ENCODE measurements at regions not wholly inside any gene's neighbourhood (a gene's known extent, or its start where the extent isn't known, plus 50 kb on each side); places are given as distances from the start of the nearest gene placed in this dataset.
"Not testable (repeated sequence)": the region's sequence is repeated elsewhere in the genome, so short reads cannot be mapped to it uniquely, and the experiment has no call there.

DNA sequence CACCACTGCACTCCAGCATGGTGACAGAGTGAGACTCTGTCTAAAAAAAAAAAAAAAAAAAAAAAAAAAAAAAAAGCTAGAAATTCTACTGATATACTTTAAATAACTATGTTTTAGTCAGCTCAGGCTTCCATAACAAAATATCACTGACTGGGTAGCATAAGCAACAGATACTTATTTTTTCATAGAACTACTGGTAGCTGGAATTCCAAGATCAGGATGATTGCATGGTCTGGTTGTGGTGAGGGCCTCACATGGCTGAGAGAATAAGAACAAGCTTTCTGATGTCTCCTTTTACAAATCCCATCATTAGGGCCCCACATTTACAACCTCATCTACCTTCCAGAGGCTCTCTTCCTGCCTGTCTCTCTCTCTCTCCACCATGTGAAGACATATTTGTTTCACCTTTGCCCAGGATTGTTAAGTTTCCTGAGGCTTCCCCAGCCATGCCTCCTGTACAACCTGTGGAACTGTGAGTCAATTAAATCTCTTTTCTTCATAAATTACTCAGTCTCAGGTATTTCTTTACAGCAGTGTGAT is 126.7 kb upstream of the SEMA3C start:
- Histone ChIP-seq H3K4me1 (ENCODE audit: control insufficient read depth in 4 of 4, insufficient read depth in 4 of 4, low read length in 3 of 4) (no peaks in the 10 kb centered on the region), H3K4me3 (ENCODE audit: low read depth in 1 of 3, low read length in 3 of 3) (no peak overlapping the region), H3K9me3 (ENCODE audit: control insufficient read depth in 4 of 4, low read length in 3 of 4) (peaks cover 0 to 2% (median 0%) of the 10 kb centered on the region in 4 donors), H3K27ac (ENCODE audit: low read depth in 1 of 2, low read length in 2 of 2) (no peak overlapping the region), H3K36me3 (ENCODE audit: control insufficient read depth in 4 of 4, insufficient read depth in 3 of 4, low read depth in 1 of 4, low read length in 3 of 4) (no peaks in the 10 kb centered on the region), H3K27me3 (ENCODE audit: control insufficient read depth in 4 of 4, insufficient read depth in 4 of 4, low read length in 3 of 4) (no peaks in the 10 kb centered on the region), H3K9ac (ENCODE audit: low read depth in 1 of 2, low read length in 2 of 2) (no peak overlapping the region)
- TF ChIP-seq TAF1 (conservative IDR thresholded peaks at IDR 0.05) (no peak), SP1 (IDR thresholded peaks at IDR 0.05) (no peak), GABPA (IDR thresholded peaks at IDR 0.05 in 1 of 2, conservative IDR thresholded peaks at IDR 0.05 in 1 of 2) (no peak), RAD21 (IDR thresholded peaks at IDR 0.05) (no peak), HNF4A (conservative IDR thresholded peaks at IDR 0.05) (no peak), FOXA1 (IDR thresholded peaks at IDR 0.05) (no peak), JUND (IDR thresholded peaks at IDR 0.05) (no peak), YY1 (IDR thresholded peaks at IDR 0.05) (no peak), EGR1 (IDR thresholded peaks at IDR 0.05; ENCODE audit: low read depth in 2 of 2) (no peak), NR2F2 (IDR thresholded peaks at IDR 0.05) (no peak), HNF4G (IDR thresholded peaks at IDR 0.05) (no peak), FOXA2 (IDR thresholded peaks at IDR 0.05) (no peak), RXRA (IDR thresholded peaks at IDR 0.05) (no peak)
- TF ChIP-seq, protein P1, sequence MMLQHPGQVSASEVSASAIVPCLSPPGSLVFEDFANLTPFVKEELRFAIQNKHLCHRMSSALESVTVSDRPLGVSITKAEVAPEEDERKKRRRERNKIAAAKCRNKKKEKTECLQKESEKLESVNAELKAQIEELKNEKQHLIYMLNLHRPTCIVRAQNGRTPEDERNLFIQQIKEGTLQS (IDR thresholded peaks at IDR 0.05): no peak
- TF ChIP-seq, protein P2, sequence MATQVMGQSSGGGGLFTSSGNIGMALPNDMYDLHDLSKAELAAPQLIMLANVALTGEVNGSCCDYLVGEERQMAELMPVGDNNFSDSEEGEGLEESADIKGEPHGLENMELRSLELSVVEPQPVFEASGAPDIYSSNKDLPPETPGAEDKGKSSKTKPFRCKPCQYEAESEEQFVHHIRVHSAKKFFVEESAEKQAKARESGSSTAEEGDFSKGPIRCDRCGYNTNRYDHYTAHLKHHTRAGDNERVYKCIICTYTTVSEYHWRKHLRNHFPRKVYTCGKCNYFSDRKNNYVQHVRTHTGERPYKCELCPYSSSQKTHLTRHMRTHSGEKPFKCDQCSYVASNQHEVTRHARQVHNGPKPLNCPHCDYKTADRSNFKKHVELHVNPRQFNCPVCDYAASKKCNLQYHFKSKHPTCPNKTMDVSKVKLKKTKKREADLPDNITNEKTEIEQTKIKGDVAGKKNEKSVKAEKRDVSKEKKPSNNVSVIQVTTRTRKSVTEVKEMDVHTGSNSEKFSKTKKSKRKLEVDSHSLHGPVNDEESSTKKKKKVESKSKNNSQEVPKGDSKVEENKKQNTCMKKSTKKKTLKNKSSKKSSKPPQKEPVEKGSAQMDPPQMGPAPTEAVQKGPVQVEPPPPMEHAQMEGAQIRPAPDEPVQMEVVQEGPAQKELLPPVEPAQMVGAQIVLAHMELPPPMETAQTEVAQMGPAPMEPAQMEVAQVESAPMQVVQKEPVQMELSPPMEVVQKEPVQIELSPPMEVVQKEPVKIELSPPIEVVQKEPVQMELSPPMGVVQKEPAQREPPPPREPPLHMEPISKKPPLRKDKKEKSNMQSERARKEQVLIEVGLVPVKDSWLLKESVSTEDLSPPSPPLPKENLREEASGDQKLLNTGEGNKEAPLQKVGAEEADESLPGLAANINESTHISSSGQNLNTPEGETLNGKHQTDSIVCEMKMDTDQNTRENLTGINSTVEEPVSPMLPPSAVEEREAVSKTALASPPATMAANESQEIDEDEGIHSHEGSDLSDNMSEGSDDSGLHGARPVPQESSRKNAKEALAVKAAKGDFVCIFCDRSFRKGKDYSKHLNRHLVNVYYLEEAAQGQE (IDR thresholded peaks at IDR 0.05): no peak
- TF ChIP-seq, protein P3, sequence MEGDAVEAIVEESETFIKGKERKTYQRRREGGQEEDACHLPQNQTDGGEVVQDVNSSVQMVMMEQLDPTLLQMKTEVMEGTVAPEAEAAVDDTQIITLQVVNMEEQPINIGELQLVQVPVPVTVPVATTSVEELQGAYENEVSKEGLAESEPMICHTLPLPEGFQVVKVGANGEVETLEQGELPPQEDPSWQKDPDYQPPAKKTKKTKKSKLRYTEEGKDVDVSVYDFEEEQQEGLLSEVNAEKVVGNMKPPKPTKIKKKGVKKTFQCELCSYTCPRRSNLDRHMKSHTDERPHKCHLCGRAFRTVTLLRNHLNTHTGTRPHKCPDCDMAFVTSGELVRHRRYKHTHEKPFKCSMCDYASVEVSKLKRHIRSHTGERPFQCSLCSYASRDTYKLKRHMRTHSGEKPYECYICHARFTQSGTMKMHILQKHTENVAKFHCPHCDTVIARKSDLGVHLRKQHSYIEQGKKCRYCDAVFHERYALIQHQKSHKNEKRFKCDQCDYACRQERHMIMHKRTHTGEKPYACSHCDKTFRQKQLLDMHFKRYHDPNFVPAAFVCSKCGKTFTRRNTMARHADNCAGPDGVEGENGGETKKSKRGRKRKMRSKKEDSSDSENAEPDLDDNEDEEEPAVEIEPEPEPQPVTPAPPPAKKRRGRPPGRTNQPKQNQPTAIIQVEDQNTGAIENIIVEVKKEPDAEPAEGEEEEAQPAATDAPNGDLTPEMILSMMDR (IDR thresholded peaks at IDR 0.05; ENCODE audit: low read depth, low read length, missing input control): no peak
- TF ChIP-seq, protein P4, sequence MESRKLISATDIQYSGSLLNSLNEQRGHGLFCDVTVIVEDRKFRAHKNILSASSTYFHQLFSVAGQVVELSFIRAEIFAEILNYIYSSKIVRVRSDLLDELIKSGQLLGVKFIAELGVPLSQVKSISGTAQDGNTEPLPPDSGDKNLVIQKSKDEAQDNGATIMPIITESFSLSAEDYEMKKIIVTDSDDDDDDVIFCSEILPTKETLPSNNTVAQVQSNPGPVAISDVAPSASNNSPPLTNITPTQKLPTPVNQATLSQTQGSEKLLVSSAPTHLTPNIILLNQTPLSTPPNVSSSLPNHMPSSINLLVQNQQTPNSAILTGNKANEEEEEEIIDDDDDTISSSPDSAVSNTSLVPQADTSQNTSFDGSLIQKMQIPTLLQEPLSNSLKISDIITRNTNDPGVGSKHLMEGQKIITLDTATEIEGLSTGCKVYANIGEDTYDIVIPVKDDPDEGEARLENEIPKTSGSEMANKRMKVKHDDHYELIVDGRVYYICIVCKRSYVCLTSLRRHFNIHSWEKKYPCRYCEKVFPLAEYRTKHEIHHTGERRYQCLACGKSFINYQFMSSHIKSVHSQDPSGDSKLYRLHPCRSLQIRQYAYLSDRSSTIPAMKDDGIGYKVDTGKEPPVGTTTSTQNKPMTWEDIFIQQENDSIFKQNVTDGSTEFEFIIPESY (IDR thresholded peaks at IDR 0.05): no peak
- TF ChIP-seq, protein P5, sequence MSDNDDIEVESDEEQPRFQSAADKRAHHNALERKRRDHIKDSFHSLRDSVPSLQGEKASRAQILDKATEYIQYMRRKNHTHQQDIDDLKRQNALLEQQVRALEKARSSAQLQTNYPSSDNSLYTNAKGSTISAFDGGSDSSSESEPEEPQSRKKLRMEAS (IDR thresholded peaks at IDR 0.05): no peak
- DNase-seq (ENCODE audit: low spot score): no peak

DNA sequence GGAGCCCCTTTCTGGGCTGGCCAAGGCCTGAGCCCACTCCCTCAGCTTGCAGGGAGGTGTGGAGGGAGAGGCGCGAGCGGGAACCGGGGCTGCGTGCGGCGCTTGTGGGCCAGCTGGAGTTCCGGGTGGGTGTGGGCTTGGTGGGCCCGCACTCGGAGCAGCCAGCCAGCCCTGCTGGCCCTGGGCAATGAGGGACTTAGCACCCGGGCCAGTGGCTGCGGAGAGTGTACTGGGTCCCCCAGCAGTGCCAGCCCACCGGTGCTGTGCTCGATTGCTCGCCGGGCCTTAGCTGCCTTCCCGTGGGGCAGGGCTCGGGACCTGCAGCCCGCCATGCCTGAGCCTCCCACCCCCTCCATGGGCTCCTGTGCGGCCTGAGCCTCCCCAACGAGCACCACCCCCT is 123.8 kb upstream of the SEMA3C start:
- not testable (repeated sequence) for H3K4me3 ChIP-seq (ENCODE audit: low read depth in 1 of 3, low read length in 3 of 3); H3K27ac ChIP-seq (ENCODE audit: low read depth in 1 of 2, low read length in 2 of 2); H3K9me3 ChIP-seq (ENCODE audit: control insufficient read depth in 4 of 4, low read length in 3 of 4); DNase-seq (ENCODE audit: low spot score); H3K9ac ChIP-seq (ENCODE audit: low read depth in 1 of 2, low read length in 2 of 2); H3K4me1 ChIP-seq (ENCODE audit: control insufficient read depth in 4 of 4, insufficient read depth in 4 of 4, low read length in 3 of 4); H3K27me3 ChIP-seq (ENCODE audit: control insufficient read depth in 4 of 4, insufficient read depth in 4 of 4, low read length in 3 of 4); H3K36me3 ChIP-seq (ENCODE audit: control insufficient read depth in 4 of 4, insufficient read depth in 3 of 4, low read depth in 1 of 4, low read length in 3 of 4)
- WGBS: 89% methylated on average over 21 of the region's 21 CpGs
